Left ventricle myocardium inferior (tissue), 1 donor: ENCODE measurements at regions not wholly inside any gene's neighbourhood (a gene's known extent, or its start where the extent isn't known, plus 50 kb on each side); places are given as distances from the start of the nearest gene placed in this dataset.
"Not testable (repeated sequence)": the region's sequence is repeated elsewhere in the genome, so short reads cannot be mapped to it uniquely, and the experiment has no call there.

ENCODE experiments used
- DNase-seq: peaks from one replicate; pipeline ENCODE4 v3.0.0-alpha.2; 2020
- H3K27ac ChIP-seq: fragments of 200-600 bp; replicated peaks from 2 replicates; pipeline ENCODE4 v1.8.0; 2021
- H3K27me3 ChIP-seq: fragments of 200-600 bp; 2 replicates; pipeline ENCODE4 v1.8.0; 2021; ENCODE audit warnings: low read depth
- H3K36me3 ChIP-seq: fragments of 200-600 bp; 2 replicates; pipeline ENCODE4 v1.8.0; 2021
- H3K4me1 ChIP-seq: fragments of 200-600 bp; 2 replicates; pipeline ENCODE4 v1.8.0; 2021
- H3K4me3 ChIP-seq: fragments of 200-600 bp; 2 replicates; pipeline ENCODE4 v1.8.0; 2021; ENCODE audit warnings: mild to moderate bottlenecking, moderate library complexity
- H3K9me3 ChIP-seq: fragments of 200-600 bp; replicated peaks from 2 replicates; pipeline ENCODE4 v1.8.0; 2021
- intact Hi-C: fragments of 100-400 bp; cut with micrococcal nuclease; formaldehyde crosslinking; loops from one replicate; pipeline ENCODE4 v1.11.0; 2022
- TF ChIP-seq, protein P1 (sequence below): fragments of 200-600 bp; IDR thresholded peaks from 2 replicates; pipeline ENCODE4 v1.8.0; 2021; ENCODE audit warnings: antibody characterized with exemption, mild to moderate bottlenecking, borderline replicate concordance
- donor health status: DM: no; HTN: yes; CAD: no; lungs with severe emphysema.

DNA sequence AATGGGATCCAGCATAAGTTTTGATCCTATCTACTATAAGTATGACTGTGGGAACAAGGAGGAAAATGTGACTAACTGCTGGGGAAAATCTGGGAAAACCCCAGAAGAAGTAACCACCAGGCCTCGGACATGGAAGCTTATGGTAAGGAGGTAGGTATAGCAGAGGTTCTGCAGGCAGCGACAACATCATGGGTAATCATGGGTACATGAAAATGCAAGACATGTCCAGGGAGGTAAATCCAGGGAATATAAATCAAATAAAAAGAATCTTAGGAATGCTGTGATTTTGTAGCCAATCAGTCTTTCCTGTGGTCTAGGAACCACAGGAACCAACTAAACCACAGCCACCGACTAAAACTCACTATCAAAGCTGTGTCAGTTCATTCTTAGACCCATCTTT is 168.3 kb upstream of the NPY start:
- Histone ChIP-seq H3K9me3 (no peaks in the 10 kb centered on the region), H3K27ac (no peak overlapping the region), H3K4me1 (no peaks in the 10 kb centered on the region), H3K27me3 (peaks cover 12% of the 10 kb centered on the region), H3K36me3 (no peaks in the 10 kb centered on the region), H3K4me3 (no peak overlapping the region)
- intact Hi-C loops, result no loop called here
- DNase-seq, result no peak
- TF ChIP-seq, protein P1, sequence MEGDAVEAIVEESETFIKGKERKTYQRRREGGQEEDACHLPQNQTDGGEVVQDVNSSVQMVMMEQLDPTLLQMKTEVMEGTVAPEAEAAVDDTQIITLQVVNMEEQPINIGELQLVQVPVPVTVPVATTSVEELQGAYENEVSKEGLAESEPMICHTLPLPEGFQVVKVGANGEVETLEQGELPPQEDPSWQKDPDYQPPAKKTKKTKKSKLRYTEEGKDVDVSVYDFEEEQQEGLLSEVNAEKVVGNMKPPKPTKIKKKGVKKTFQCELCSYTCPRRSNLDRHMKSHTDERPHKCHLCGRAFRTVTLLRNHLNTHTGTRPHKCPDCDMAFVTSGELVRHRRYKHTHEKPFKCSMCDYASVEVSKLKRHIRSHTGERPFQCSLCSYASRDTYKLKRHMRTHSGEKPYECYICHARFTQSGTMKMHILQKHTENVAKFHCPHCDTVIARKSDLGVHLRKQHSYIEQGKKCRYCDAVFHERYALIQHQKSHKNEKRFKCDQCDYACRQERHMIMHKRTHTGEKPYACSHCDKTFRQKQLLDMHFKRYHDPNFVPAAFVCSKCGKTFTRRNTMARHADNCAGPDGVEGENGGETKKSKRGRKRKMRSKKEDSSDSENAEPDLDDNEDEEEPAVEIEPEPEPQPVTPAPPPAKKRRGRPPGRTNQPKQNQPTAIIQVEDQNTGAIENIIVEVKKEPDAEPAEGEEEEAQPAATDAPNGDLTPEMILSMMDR, result no peak

DNA sequence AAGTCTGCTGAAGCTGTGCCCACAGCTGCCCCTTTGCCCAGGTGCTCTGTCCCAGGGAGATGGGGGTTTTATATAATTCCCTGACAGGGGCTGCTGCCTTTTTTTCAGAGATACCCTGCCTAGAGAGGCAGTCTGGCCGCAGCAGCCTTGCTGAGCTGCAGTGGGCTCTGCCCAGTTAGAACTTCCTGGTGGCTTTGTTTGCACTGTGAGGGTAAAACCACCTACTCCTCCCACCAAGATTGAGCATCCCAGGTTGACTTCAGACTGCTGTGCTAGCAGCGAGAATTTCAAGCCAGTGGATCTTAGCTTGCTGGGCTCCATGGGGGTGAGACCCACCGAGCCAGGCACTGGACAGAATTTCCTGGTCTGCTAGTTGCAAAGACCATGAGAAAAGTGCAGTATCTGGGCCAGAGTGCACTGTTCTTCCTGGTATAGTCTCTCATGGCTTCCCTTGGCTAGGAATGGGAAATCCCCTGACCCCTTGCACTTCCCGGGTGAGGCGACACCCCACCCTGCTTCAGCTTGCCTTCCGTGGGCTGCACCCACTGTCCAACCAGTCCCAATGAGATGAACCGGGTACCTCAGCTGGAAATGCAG is 166.0 kb upstream of the NPY start:
- H3K4me3 ChIP-seq, DNase-seq, intact Hi-C loops, H3K27ac ChIP-seq, H3K9me3 ChIP-seq, H3K36me3 ChIP-seq, H3K4me1 ChIP-seq: not testable (repeated sequence)
- H3K27me3 ChIP-seq, result peaks cover 12% of the 10 kb centered on the region

DNA sequence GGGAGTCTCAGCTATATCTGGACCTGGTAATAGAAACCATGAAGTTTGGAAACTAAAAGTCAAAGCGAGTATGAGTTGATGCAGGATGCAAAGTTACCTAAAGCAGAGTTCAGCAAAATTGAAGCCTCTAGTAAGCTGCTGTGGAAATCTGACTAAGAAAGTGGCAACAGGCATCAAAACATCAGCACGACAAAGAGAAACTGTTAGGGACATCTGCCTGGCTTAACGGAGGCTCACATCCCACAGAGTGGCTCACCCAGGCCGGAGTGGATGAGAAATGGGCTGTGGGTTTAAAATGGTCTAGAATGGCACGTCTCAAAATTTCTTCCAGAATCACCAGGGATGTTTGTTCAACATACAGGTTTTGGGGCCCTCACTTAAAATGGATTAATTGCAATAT is 164.1 kb upstream of the NPY start:
- H3K4me1 ChIP-seq, result no peaks in the 10 kb centered on the region
- H3K9me3 ChIP-seq, result no peaks in the 10 kb centered on the region
- H3K36me3 ChIP-seq, result no peaks in the 10 kb centered on the region
- no peak for DNase-seq
- H3K4me3 ChIP-seq, result no peak overlapping the region
- TF ChIP-seq, protein P1, result no peak
- intact Hi-C loops, result no loop called here
- no peak overlapping the region for H3K27ac ChIP-seq
- H3K27me3 ChIP-seq, result peaks cover 7% of the 10 kb centered on the region

DNA sequence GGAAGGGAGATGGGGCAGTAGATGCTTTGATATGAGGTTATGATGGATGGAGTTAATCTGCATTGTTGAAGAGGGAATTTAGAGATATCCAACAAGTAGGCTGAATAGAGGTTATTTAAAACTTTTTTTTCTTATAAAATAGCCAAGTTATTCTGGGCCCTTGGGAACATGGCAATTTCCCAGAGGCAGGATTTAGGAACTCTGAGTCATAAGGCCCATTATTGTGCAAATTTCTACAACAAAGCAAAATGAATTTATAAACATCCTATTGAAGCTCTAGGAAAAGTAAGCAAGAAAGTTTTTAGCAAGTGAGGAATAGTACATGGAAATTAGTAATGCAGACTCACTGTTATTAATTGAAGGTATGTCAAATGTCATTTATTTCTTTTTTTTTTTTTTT is 160.9 kb upstream of the NPY start:
- H3K9me3 ChIP-seq, result no peaks in the 10 kb centered on the region
- TF ChIP-seq, protein P1, result no peak
- DNase-seq, result no peak
- no peak overlapping the region for H3K4me3 ChIP-seq
- intact Hi-C loops, result no loop called here
- peaks cover 1% of the 10 kb centered on the region for H3K27me3 ChIP-seq
- no peaks in the 10 kb centered on the region for H3K4me1 ChIP-seq
- H3K27ac ChIP-seq, result no peak overlapping the region
- no peaks in the 10 kb centered on the region for H3K36me3 ChIP-seq

DNA sequence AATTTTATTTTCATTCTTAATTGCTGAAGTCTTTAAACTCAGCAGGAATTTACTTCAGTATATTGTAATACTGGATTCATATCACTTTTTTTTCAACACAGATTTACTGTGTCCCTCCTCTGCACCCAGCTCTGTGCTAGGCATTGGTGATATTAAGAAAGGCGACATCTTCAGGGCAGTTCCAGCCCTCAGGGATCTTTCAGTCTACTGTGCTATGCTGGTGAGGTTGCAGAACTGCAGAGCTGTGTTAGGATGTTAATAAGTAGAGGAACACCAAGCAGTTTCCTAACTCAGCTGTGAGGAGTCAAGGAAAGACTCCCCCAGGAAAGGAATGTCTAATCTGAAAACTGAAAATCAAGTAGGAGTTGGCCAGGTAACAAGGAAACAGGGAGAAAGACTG is 158.2 kb upstream of the NPY start:
- Histone ChIP-seq H3K9me3 (no peaks in the 10 kb centered on the region), H3K36me3 (no peaks in the 10 kb centered on the region), H3K4me1 (no peaks in the 10 kb centered on the region), H3K4me3 (no peak overlapping the region), H3K27ac (no peak overlapping the region), H3K27me3 (no peaks in the 10 kb centered on the region)
- intact Hi-C loops, result no loop called here
- no peak for DNase-seq
- TF ChIP-seq, protein P1, result no peak

DNA sequence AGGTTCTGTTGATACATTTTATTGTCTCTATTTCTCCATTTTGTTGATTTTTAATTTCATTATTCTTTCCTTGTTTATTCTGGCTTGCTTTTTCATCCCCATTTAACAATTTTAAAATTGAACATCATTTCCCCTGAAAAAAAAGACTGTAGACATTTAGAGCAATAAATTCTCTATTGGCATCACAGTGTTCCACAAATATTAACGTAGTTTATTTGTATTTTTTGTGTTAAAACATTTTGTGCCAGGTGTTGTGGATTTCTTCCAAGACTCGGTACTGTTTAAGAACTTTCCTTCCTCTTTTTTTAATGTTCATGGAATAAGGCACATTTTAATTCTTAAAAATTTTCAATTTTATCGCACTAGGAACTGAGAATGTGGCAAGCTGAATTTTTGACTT is 156.1 kb upstream of the NPY start:
- H3K9me3 ChIP-seq, result no peaks in the 10 kb centered on the region
- H3K36me3 ChIP-seq, result no peaks in the 10 kb centered on the region
- H3K27ac ChIP-seq, result no peak overlapping the region
- H3K4me3 ChIP-seq, result no peak overlapping the region
- TF ChIP-seq, protein P1, result no peak
- intact Hi-C loops, result no loop called here
- no peaks in the 10 kb centered on the region for H3K27me3 ChIP-seq
- no peak for DNase-seq
- H3K4me1 ChIP-seq, result no peaks in the 10 kb centered on the region
